ENCODE measurements at regions not wholly inside any gene's neighbourhood (a gene's known extent, or its start where the extent isn't known, plus 50 kb on each side); places are given as distances from the start of the nearest gene placed in this dataset.

- TF ChIP-seq JUND (IDR thresholded peaks at IDR 0.05), result no peak
- TF ChIP-seq TCF12 (IDR thresholded peaks at IDR 0.05), result no peak
- no peak for TF ChIP-seq RCOR1 (IDR thresholded peaks at IDR 0.05; ENCODE audit: low read length)
- no peak for TF ChIP-seq NRF1 (IDR thresholded peaks at IDR 0.05; ENCODE audit: low read depth, low read length)
- no peak for TF ChIP-seq PBX3 (IDR thresholded peaks at IDR 0.05)
- TF ChIP-seq CTCF (IDR thresholded peaks at IDR 0.05), result no peak
- TF ChIP-seq POLR2AphosphoS5 (IDR thresholded peaks at IDR 0.05; ENCODE audit: low read depth, low read length), result no peak
- no peak for TF ChIP-seq TAF1 (IDR thresholded peaks at IDR 0.05; ENCODE audit: borderline replicate concordance, low read depth, low read length)
- TF ChIP-seq MXI1 (IDR thresholded peaks at IDR 0.05; ENCODE audit: low read depth, low read length), result no peak
- no peak for TF ChIP-seq USF2 (IDR thresholded peaks at IDR 0.05; ENCODE audit: borderline replicate concordance, low read depth, low read length)
- no peak for TF ChIP-seq SIN3A (IDR thresholded peaks at IDR 0.05; ENCODE audit: borderline replicate concordance, low read depth, low read length)
Observed at GRCh38 chr5:67969176-67969575, 246.4 kb upstream of the PIK3R1 start.
